SHP77 treated with DMSO at 0.1 percent for 48 hours (cell line): ENCODE measurements at regions not wholly inside any gene's neighbourhood (a gene's known extent, or its start where the extent isn't known, plus 50 kb on each side); places are given as distances from the start of the nearest gene placed in this dataset.
"Not testable (repeated sequence)": the region's sequence is repeated elsewhere in the genome, so short reads cannot be mapped to it uniquely, and the experiment has no call there.

ENCODE experiments used
- DNase-seq: peaks from one replicate; lab custom pipeline; 2025; lab: John Stamatoyannopoulos, UW

GRCh38 chr3:192968901-192969300 lies 51.2 kb upstream of the MB21D2 start:
- DNase-seq = not testable (repeated sequence)

- no peak for DNase-seq
These were observed 63.0 kb upstream of the MB21D2 start for GRCh38 chr3:192980632-192981031.

GRCh38 chr3:192986379-192986778 lies 68.7 kb upstream of the MB21D2 start:
- no peak for DNase-seq

- no peak for DNase-seq
These were observed 73.7 kb upstream of the MB21D2 start for GRCh38 chr3:192991356-192991755.

- DNase-seq = no peak
These were observed 74.7 kb upstream of the MB21D2 start for GRCh38 chr3:192992361-192992760.

GRCh38 chr3:192993411-192993810 lies 75.8 kb upstream of the MB21D2 start:
- DNase-seq = no peak

- not testable (repeated sequence) for DNase-seq
These were observed 83.5 kb upstream of the MB21D2 start for GRCh38 chr3:193001113-193001512.

GRCh38 chr3:193003624-193004023 lies 86.0 kb upstream of the MB21D2 start:
- not testable (repeated sequence) for DNase-seq

GRCh38 chr3:193008654-193009053 lies 91.0 kb upstream of the MB21D2 start:
- DNase-seq = no peak

- peak; percentile 0 for DNase-seq
These were observed 92.5 kb upstream of the MB21D2 start for GRCh38 chr3:193010191-193010590.

- no peak for DNase-seq
These were observed 94.3 kb upstream of the MB21D2 start for GRCh38 chr3:193011958-193012357.

GRCh38 chr3:193014902-193015301 lies 97.2 kb upstream of the MB21D2 start:
- no peak for DNase-seq

GRCh38 chr3:193016437-193016901 lies 98.8 kb upstream of the MB21D2 start:
- no peak for DNase-seq

GRCh38 chr3:193021506-193022010 lies 103.9 kb upstream of the MB21D2 start:
- no peak for DNase-seq

- DNase-seq = no peak
These were observed 105.6 kb upstream of the MB21D2 start for GRCh38 chr3:193023218-193023617.

- DNase-seq = no peak
These were observed 110.6 kb upstream of the MB21D2 start for GRCh38 chr3:193028258-193028657.

- no peak for DNase-seq
These were observed 112.1 kb upstream of the MB21D2 start for GRCh38 chr3:193029800-193030199.

GRCh38 chr3:193030276-193030675 lies 112.6 kb upstream of the MB21D2 start:
- DNase-seq = peak; percentile 5

GRCh38 chr3:193031911-193032310 lies 114.3 kb upstream of the MB21D2 start:
- DNase-seq = no peak

- DNase-seq = no peak
These were observed 115.6 kb upstream of the MB21D2 start for GRCh38 chr3:193033226-193033780.

- not testable (repeated sequence) for DNase-seq
These were observed 120.2 kb upstream of the MB21D2 start for GRCh38 chr3:193037828-193038227.

GRCh38 chr3:193039058-193039457 lies 121.4 kb upstream of the MB21D2 start:
- DNase-seq = no peak

- peak; percentile 4 for DNase-seq
These were observed 123.4 kb upstream of the MB21D2 start for GRCh38 chr3:193040836-193041672.
